OCI-LY3 (cell line): ENCODE measurements at regions not wholly inside any gene's neighbourhood (a gene's known extent, or its start where the extent isn't known, plus 50 kb on each side); places are given as distances from the start of the nearest gene placed in this dataset.

Experiments
- H2AFZ ChIP-seq: fragments of 200-600, 300-600 bp; shearing (Covaris generic); 2 replicates; pipeline ENCODE4 v1.6.0; 2014; ENCODE audit warnings: antibody characterized with exemption, low read depth, low read length
- H3K27ac ChIP-seq: fragments of 200-600, 300-600 bp; sonication (generic); 2 replicates; pipeline ENCODE4 v1.5.1; 2014; ENCODE audit warnings: mild to moderate bottlenecking, low read length, moderate library complexity, mixed read lengths
- H3K27me3 ChIP-seq: fragments of 200-600, 300-600 bp; sonication (generic); 2 replicates; pipeline ENCODE4 v1.6.1; 2014; ENCODE audit warnings: low read depth, low read length, mixed read lengths
- H3K36me3 ChIP-seq: fragments of 200-600, 300-600 bp; sonication (generic); replicated peaks from 2 replicates; pipeline ENCODE3; 2014; ENCODE audit warnings: low read depth, low read length, mixed read lengths
- H3K4me1 ChIP-seq: fragments of 300-600, 200-600 bp; sonication (generic); 2 replicates; pipeline ENCODE4 v1.6.1; 2014; ENCODE audit warnings: low read length, mixed read lengths
- H3K4me2 ChIP-seq: fragments of 200-600, 300-600 bp; sonication (generic); 2 replicates; pipeline ENCODE4 v1.6.1; 2014; ENCODE audit warnings: low read length, mixed read lengths
- H3K4me3 ChIP-seq: fragments of 300-600, 200-600 bp; sonication (generic); 2 replicates; pipeline ENCODE4 v1.5.1; 2014; ENCODE audit warnings: antibody characterized with exemption, mild to moderate bottlenecking, low read length, moderate library complexity
- H3K79me2 ChIP-seq: fragments of 300-600, 200-600 bp; shearing (Covaris generic); 2 replicates; pipeline ENCODE4 v1.6.1; 2014; ENCODE audit warnings: mild to moderate bottlenecking, low read length, mixed read lengths
- H3K9ac ChIP-seq: fragments of 300-600, 200-600 bp; shearing (Covaris generic); 2 replicates; pipeline ENCODE4 v1.6.0; 2014; ENCODE audit warnings: mild to moderate bottlenecking, low read length, moderate library complexity
- H3K9me3 ChIP-seq: fragments of 200-600, 300-600 bp; shearing (Covaris generic); 2 replicates; pipeline ENCODE4 v1.6.1; 2014; ENCODE audit warnings: low read length, mixed read lengths; ENCODE audit not compliant: insufficient read depth
- H4K20me1 ChIP-seq: fragments of 200-600, 300-600 bp; sonication (generic); 2 replicates; pipeline ENCODE4 v1.6.1; 2016; ENCODE audit warnings: low read length, mixed read lengths; ENCODE audit not compliant: insufficient read depth
- CTCF ChIP-seq: fragments of 200-600, 300-600 bp; sonication (generic); IDR thresholded peaks from 2 replicates; pipeline ENCODE4 v1.5.1; 2014; ENCODE audit warnings: antibody characterized with exemption, low read length, low read depth
- EZH2phosphoT487 ChIP-seq: fragments of 200-600 bp; shearing (Covaris generic); IDR thresholded peaks from 2 replicates; pipeline ENCODE4 v1.6.1; 2018; ENCODE audit warnings: antibody characterized with exemption, mixed run types, low read depth

- no peak for TF ChIP-seq CTCF
- no peak for TF ChIP-seq EZH2phosphoT487
- no peaks in the 10 kb centered on the region for H3K27me3 ChIP-seq
Measured at GRCh38 chr1:96944432-96945092, 223.0 kb downstream of the PTBP2 start.

GRCh38 chr1:96945509-96946084, 224.0 kb downstream of the PTBP2 start:
- H2AFZ ChIP-seq, result no peak overlapping the region
- no peak overlapping the region for H3K9ac ChIP-seq
- no peaks in the 10 kb centered on the region for H3K9me3 ChIP-seq
- H3K79me2 ChIP-seq, result no peaks in the 10 kb centered on the region
- TF ChIP-seq EZH2phosphoT487, result no peak
- TF ChIP-seq CTCF, result no peak
- H3K36me3 ChIP-seq, result no peaks in the 10 kb centered on the region
- H3K4me1 ChIP-seq, result no peaks in the 10 kb centered on the region
- H3K27me3 ChIP-seq, result no peaks in the 10 kb centered on the region
- H4K20me1 ChIP-seq, result no peaks in the 10 kb centered on the region
- H3K27ac ChIP-seq, result no peak overlapping the region
- H3K4me3 ChIP-seq, result no peak overlapping the region
- no peak overlapping the region for H3K4me2 ChIP-seq

More at GRCh38 chr1:96944432-96945092, 223.0 kb downstream of the PTBP2 start:
- no peaks in the 10 kb centered on the region for H3K4me1 ChIP-seq
- no peak overlapping the region for H2AFZ ChIP-seq
- H3K9me3 ChIP-seq, result no peaks in the 10 kb centered on the region
- no peaks in the 10 kb centered on the region for H3K79me2 ChIP-seq
- no peak overlapping the region for H3K4me2 ChIP-seq
- no peak overlapping the region for H3K4me3 ChIP-seq
- H4K20me1 ChIP-seq, result no peaks in the 10 kb centered on the region
- no peak overlapping the region for H3K9ac ChIP-seq
- H3K36me3 ChIP-seq, result no peaks in the 10 kb centered on the region
- H3K27ac ChIP-seq, result no peak overlapping the region

GRCh38 chr1:96955307-96956012, 233.9 kb downstream of the PTBP2 start:
- H3K79me2 ChIP-seq, result no peaks in the 10 kb centered on the region
- H3K4me3 ChIP-seq, result no peak overlapping the region
- H2AFZ ChIP-seq, result no peak overlapping the region
- no peaks in the 10 kb centered on the region for H4K20me1 ChIP-seq
- no peak for TF ChIP-seq EZH2phosphoT487
- no peak for TF ChIP-seq CTCF
- H3K36me3 ChIP-seq, result no peaks in the 10 kb centered on the region
- H3K4me1 ChIP-seq, result no peaks in the 10 kb centered on the region
- no peaks in the 10 kb centered on the region for H3K9me3 ChIP-seq
- no peak overlapping the region for H3K4me2 ChIP-seq
- no peak overlapping the region for H3K27ac ChIP-seq
- H3K9ac ChIP-seq, result no peak overlapping the region
- H3K27me3 ChIP-seq, result no peaks in the 10 kb centered on the region

- no peak for TF ChIP-seq CTCF
- TF ChIP-seq EZH2phosphoT487, result no peak
- H3K9me3 ChIP-seq, result no peaks in the 10 kb centered on the region
- no peak overlapping the region for H3K4me2 ChIP-seq
- no peaks in the 10 kb centered on the region for H4K20me1 ChIP-seq
- H3K4me3 ChIP-seq, result no peak overlapping the region
- H3K36me3 ChIP-seq, result no peaks in the 10 kb centered on the region
- H3K4me1 ChIP-seq, result no peaks in the 10 kb centered on the region
- H3K27me3 ChIP-seq, result no peaks in the 10 kb centered on the region
- no peak overlapping the region for H3K9ac ChIP-seq
- no peak overlapping the region for H2AFZ ChIP-seq
- no peaks in the 10 kb centered on the region for H3K79me2 ChIP-seq
- H3K27ac ChIP-seq, result no peak overlapping the region
Measured at GRCh38 chr1:96962216-96962615, 240.6 kb downstream of the PTBP2 start.
